Adrenal gland (tissue), 5 donors: ENCODE measurements at regions not wholly inside any gene's neighbourhood (a gene's known extent, or its start where the extent isn't known, plus 50 kb on each side); places are given as distances from the start of the nearest gene placed in this dataset.

Experiments used
- CTCF ChIP-seq, 6 experiments: fragments of 450-650 bp in 4 of 6; fragments of 200-600 bp in 2 of 6; sonication (generic) in 1 of 6; IDR thresholded peaks; 1 replicate in 5 of 6; 2 replicates in 1 of 6; pipeline versions ENCODE4 v1.5.1 to v1.8.0; 2016 to 2021; ENCODE audit warnings: antibody characterized with exemption in 6 of 6, mild to moderate bottlenecking in 2 of 6, moderate library complexity in 1 of 6
- POLR2A ChIP-seq, 2 donors: fragments of 450-650 bp; IDR thresholded peaks; one replicate each; pipeline ENCODE4 v1.6.1; 2017; ENCODE audit warnings: antibody characterized with exemption in 2 of 2, mild to moderate bottlenecking in 2 of 2, moderate library complexity in 1 of 2
- donor health status: DM: no; HTN: no; CAD: no.

- TF ChIP-seq CTCF (IDR thresholded peaks at IDR 0.05) (no peak), POLR2A (IDR thresholded peaks at IDR 0.05) (no peak)
These were observed 91.1 kb upstream of the MEX3C start for GRCh38 chr18:51288582-51288981.
